ENCODE measurements at regions not wholly inside any gene's neighbourhood (a gene's known extent, or its start where the extent isn't known, plus 50 kb on each side); places are given as distances from the start of the nearest gene placed in this dataset.

- intact Hi-C loops (cut with DNase I) = no loop called here
- no peak overlapping the region for H3K4me3 ChIP-seq
- no peaks in the 10 kb centered on the region for H3K36me3 ChIP-seq
- DNase-seq (no peak), ATAC-seq (no peak)
- TF ChIP-seq, protein P1, sequence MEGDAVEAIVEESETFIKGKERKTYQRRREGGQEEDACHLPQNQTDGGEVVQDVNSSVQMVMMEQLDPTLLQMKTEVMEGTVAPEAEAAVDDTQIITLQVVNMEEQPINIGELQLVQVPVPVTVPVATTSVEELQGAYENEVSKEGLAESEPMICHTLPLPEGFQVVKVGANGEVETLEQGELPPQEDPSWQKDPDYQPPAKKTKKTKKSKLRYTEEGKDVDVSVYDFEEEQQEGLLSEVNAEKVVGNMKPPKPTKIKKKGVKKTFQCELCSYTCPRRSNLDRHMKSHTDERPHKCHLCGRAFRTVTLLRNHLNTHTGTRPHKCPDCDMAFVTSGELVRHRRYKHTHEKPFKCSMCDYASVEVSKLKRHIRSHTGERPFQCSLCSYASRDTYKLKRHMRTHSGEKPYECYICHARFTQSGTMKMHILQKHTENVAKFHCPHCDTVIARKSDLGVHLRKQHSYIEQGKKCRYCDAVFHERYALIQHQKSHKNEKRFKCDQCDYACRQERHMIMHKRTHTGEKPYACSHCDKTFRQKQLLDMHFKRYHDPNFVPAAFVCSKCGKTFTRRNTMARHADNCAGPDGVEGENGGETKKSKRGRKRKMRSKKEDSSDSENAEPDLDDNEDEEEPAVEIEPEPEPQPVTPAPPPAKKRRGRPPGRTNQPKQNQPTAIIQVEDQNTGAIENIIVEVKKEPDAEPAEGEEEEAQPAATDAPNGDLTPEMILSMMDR (IDR thresholded peaks at IDR 0.05) = no peak
- no peaks in the 10 kb centered on the region for H3K9me3 ChIP-seq
- H3K27ac ChIP-seq = no peak overlapping the region
- no peaks in the 10 kb centered on the region for H3K4me1 ChIP-seq
- peaks cover 0 to 3% of the 10 kb centered on the region in 2 donors for H3K27me3 ChIP-seq
Measured at GRCh38 chr22:47398921-47399790, 636.7 kb downstream of the TBC1D22A start.

GRCh38 chr22:47398491-47398890 lies 636.0 kb downstream of the TBC1D22A start:
- TF ChIP-seq, protein P1 (IDR thresholded peaks at IDR 0.05) = no peak
- ATAC-seq = no peak

GRCh38 chr22:47397673-47398072 lies 635.2 kb downstream of the TBC1D22A start:
- no peaks in the 10 kb centered on the region for H3K9me3 ChIP-seq
- no peaks in the 10 kb centered on the region for H3K4me1 ChIP-seq
- no peak overlapping the region for H3K27ac ChIP-seq
- no peak for DNase-seq
- intact Hi-C loops (cut with DNase I) = no loop called here
- H3K36me3 ChIP-seq = no peaks in the 10 kb centered on the region
- peaks cover 0 to 3% of the 10 kb centered on the region in 2 donors for H3K27me3 ChIP-seq
- ATAC-seq = no peak
- TF ChIP-seq, protein P1 (IDR thresholded peaks at IDR 0.05) = no peak
- no peak overlapping the region for H3K4me3 ChIP-seq

More at GRCh38 chr22:47398491-47398890, 636.0 kb downstream of the TBC1D22A start:
- DNase-seq = no peak
- Histone ChIP-seq H3K36me3 (no peaks in the 10 kb centered on the region), H3K4me1 (no peaks in the 10 kb centered on the region), H3K9me3 (no peaks in the 10 kb centered on the region), H3K27ac (no peak overlapping the region), H3K27me3 (peaks cover 0 to 3% of the 10 kb centered on the region in 2 donors), H3K4me3 (no peak overlapping the region)
- intact Hi-C loops (cut with DNase I) = no loop called here

- intact Hi-C loops (cut with DNase I) = no loop called here
- DNase-seq = no peak
Measured at GRCh38 chr22:47396515-47396914, 634.1 kb downstream of the TBC1D22A start.

DNA sequence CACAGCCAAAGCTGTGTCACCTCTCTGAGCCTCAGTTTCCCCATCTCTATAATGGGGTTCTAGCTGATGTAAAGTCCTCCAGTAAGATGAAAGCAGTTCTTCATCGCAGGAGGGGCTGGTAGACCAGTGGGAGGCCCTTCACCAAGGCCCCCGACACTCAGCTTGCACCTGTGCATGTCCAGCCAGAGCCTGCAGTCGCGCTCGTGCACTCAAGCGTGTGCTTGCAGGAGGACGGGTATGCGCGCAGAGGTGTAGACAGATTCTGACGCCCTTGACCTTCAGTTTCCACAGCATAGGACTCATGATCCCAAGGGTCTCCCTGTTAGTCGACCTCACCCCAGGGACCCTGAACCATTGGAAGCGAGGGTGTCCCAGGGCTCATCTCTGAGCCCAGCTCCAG lies 633.7 kb downstream of the TBC1D22A start:
- DNase-seq (no peak), ATAC-seq (no peak)
- Histone ChIP-seq H3K36me3 (no peaks in the 10 kb centered on the region), H3K9me3 (no peaks in the 10 kb centered on the region), H3K27me3 (peaks cover 0 to under 1% of the 10 kb centered on the region in 2 donors), H3K27ac (no peak overlapping the region), H3K4me1 (no peaks in the 10 kb centered on the region), H3K4me3 (no peak overlapping the region)
- intact Hi-C loops (cut with DNase I) = no loop called here
- TF ChIP-seq, protein P1 (IDR thresholded peaks at IDR 0.05) = no peak

More at GRCh38 chr22:47396515-47396914, 634.1 kb downstream of the TBC1D22A start:
- Histone ChIP-seq H3K9me3 (no peaks in the 10 kb centered on the region), H3K27me3 (peaks cover 0 to 3% of the 10 kb centered on the region in 2 donors), H3K36me3 (no peaks in the 10 kb centered on the region), H3K4me1 (no peaks in the 10 kb centered on the region), H3K4me3 (no peak overlapping the region), H3K27ac (no peak overlapping the region)
- TF ChIP-seq, protein P1 (IDR thresholded peaks at IDR 0.05) = no peak
- no peak for ATAC-seq

Measured in left lung (tissue), 4 donors.